ENCODE measurements at regions not wholly inside any gene's neighbourhood (a gene's known extent, or its start where the extent isn't known, plus 50 kb on each side); places are given as distances from the start of the nearest gene placed in this dataset.

- TF ChIP-seq, protein P1, sequence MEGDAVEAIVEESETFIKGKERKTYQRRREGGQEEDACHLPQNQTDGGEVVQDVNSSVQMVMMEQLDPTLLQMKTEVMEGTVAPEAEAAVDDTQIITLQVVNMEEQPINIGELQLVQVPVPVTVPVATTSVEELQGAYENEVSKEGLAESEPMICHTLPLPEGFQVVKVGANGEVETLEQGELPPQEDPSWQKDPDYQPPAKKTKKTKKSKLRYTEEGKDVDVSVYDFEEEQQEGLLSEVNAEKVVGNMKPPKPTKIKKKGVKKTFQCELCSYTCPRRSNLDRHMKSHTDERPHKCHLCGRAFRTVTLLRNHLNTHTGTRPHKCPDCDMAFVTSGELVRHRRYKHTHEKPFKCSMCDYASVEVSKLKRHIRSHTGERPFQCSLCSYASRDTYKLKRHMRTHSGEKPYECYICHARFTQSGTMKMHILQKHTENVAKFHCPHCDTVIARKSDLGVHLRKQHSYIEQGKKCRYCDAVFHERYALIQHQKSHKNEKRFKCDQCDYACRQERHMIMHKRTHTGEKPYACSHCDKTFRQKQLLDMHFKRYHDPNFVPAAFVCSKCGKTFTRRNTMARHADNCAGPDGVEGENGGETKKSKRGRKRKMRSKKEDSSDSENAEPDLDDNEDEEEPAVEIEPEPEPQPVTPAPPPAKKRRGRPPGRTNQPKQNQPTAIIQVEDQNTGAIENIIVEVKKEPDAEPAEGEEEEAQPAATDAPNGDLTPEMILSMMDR (CRISPR knock-in tag; IDR thresholded peaks at IDR 0.05) = no peak
- TF ChIP-seq ZHX1 (CRISPR knock-in tag; IDR thresholded peaks at IDR 0.05; ENCODE audit: low read depth) = no peak
- TF ChIP-seq PTBP1 (IDR thresholded peaks at IDR 0.05; ENCODE audit: low read depth, low read length, poor library complexity, severe bottlenecking) = no peak
- no peak for TF ChIP-seq ZNF740 (CRISPR knock-in tag; IDR thresholded peaks at IDR 0.05)
- no peak for TF ChIP-seq ZNF777 (CRISPR knock-in tag; IDR thresholded peaks at IDR 0.05)
- no peak for TF ChIP-seq SP1 (IDR thresholded peaks at IDR 0.05)
- TF ChIP-seq SP1 (CRISPR knock-in tag; IDR thresholded peaks at IDR 0.05) = no peak
- no peak for TF ChIP-seq HDAC2 (CRISPR knock-in tag; IDR thresholded peaks at IDR 0.05)
- no peak for TF ChIP-seq MTF1 (CRISPR knock-in tag; IDR thresholded peaks at IDR 0.05)
- no peak for TF ChIP-seq ZNF800 (CRISPR knock-in tag; IDR thresholded peaks at IDR 0.05)
- no peak for TF ChIP-seq RORA (CRISPR knock-in tag; IDR thresholded peaks at IDR 0.05)
- no peak for TF ChIP-seq HMG20B (CRISPR knock-in tag; conservative IDR thresholded peaks at IDR 0.05)
Measured at GRCh38 chr2:128984081-128984480, 665.4 kb upstream of the HS6ST1 start.
